ENCODE measurements at regions not wholly inside any gene's neighbourhood (a gene's known extent, or its start where the extent isn't known, plus 50 kb on each side); places are given as distances from the start of the nearest gene placed in this dataset.

GRCh38 chr6:166242888-166243287 is 65.3 kb downstream of the PRR18 start:
- TF ChIP-seq BHLHE40 (IDR thresholded peaks at IDR 0.05; ENCODE audit: borderline replicate concordance in 1 of 2, low read depth in 2 of 2, low read length in 1 of 2), result no peak
- TF ChIP-seq HDAC2 (IDR thresholded peaks at IDR 0.05), result no peak
- TF ChIP-seq MAX (IDR thresholded peaks at IDR 0.05; ENCODE audit: low read depth, low read length), result no peak
- no peak for TF ChIP-seq POLR2A (IDR thresholded peaks at IDR 0.05; ENCODE audit: low read depth, low read length)
- TF ChIP-seq EP300 (IDR thresholded peaks at IDR 0.05; ENCODE audit: borderline replicate concordance in 1 of 2, control insufficient read depth in 1 of 2, low read depth in 2 of 2, low read length in 2 of 2), result no peak
- TF ChIP-seq CUX1 (IDR thresholded peaks at IDR 0.05; ENCODE audit: insufficient replicate concordance, low read depth, low read length), result no peak
- no peak for TF ChIP-seq ZNF384 (IDR thresholded peaks at IDR 0.05; ENCODE audit: borderline replicate concordance, low read depth, low read length)
- no peak for TF ChIP-seq NFYB (IDR thresholded peaks at IDR 0.05; ENCODE audit: insufficient read depth, low read depth, low read length)
- TF ChIP-seq NRF1 (conservative IDR thresholded peaks at IDR 0.05; ENCODE audit: low read depth, low read length), result no peak
- TF ChIP-seq BRCA1 (IDR thresholded peaks at IDR 0.05; ENCODE audit: low read depth, low read length), result no peak
- no peak for TF ChIP-seq FOS (IDR thresholded peaks at IDR 0.05; ENCODE audit: borderline replicate concordance, extremely low read depth, insufficient read length)
- TF ChIP-seq REST (IDR thresholded peaks at IDR 0.05; ENCODE audit: low read depth, low read length), result no peak
- TF ChIP-seq E2F4 (IDR thresholded peaks at IDR 0.05; ENCODE audit: low read depth, low read length), result no peak
- no peak for TF ChIP-seq RAD21 (IDR thresholded peaks at IDR 0.05; ENCODE audit: insufficient read depth, low read depth, low read length)
